ENCODE measurements at regions not wholly inside any gene's neighbourhood (a gene's known extent, or its start where the extent isn't known, plus 50 kb on each side); places are given as distances from the start of the nearest gene placed in this dataset.
"Not testable (repeated sequence)": the region's sequence is repeated elsewhere in the genome, so short reads cannot be mapped to it uniquely, and the experiment has no call there.

DNA sequence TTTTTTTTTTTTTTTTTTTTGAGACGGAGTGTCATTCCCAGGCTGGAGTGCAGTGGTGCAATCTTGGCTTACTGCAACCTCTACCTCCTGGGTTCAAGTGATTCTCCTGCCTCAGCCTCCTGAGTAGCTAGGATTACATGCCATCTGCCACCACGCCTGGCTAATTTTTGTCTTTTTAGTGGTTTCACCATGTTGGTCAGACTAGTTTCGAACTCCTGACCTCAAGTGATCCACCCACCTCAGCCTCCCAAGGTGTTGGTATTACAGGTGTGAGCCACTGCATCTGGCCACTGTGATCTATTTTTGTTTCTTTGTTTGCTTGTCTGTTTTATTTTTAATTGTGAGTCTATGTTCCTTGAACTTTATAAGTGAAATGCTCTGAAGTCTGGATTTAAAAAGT lies 646.8 kb upstream of the RGS18 start:
- TF ChIP-seq, protein P1, sequence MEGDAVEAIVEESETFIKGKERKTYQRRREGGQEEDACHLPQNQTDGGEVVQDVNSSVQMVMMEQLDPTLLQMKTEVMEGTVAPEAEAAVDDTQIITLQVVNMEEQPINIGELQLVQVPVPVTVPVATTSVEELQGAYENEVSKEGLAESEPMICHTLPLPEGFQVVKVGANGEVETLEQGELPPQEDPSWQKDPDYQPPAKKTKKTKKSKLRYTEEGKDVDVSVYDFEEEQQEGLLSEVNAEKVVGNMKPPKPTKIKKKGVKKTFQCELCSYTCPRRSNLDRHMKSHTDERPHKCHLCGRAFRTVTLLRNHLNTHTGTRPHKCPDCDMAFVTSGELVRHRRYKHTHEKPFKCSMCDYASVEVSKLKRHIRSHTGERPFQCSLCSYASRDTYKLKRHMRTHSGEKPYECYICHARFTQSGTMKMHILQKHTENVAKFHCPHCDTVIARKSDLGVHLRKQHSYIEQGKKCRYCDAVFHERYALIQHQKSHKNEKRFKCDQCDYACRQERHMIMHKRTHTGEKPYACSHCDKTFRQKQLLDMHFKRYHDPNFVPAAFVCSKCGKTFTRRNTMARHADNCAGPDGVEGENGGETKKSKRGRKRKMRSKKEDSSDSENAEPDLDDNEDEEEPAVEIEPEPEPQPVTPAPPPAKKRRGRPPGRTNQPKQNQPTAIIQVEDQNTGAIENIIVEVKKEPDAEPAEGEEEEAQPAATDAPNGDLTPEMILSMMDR (conservative IDR thresholded peaks at IDR 0.05 in 1 of 2, IDR thresholded peaks at IDR 0.05 in 1 of 2; ENCODE audit: low read depth in 1 of 2, low read length in 2 of 2), result not testable (repeated sequence)
- not testable (repeated sequence) for TF ChIP-seq EZH2 (IDR thresholded peaks at IDR 0.05; ENCODE audit: low read length, missing control alignments)

Measured in fibroblast of lung (primary cell).